IPS-18c (cell line): ENCODE measurements at regions not wholly inside any gene's neighbourhood (a gene's known extent, or its start where the extent isn't known, plus 50 kb on each side); places are given as distances from the start of the nearest gene placed in this dataset.
"Not testable (repeated sequence)": the region's sequence is repeated elsewhere in the genome, so short reads cannot be mapped to it uniquely, and the experiment has no call there.

Source experiments
- H3K4me3 ChIP-seq: 2 replicates; pipeline ENCODE4 v1.7.0; 2013; ENCODE audit warnings: low read depth, mild to moderate bottlenecking, low read length, moderate library complexity; ENCODE audit not compliant: insufficient read depth
- H3K9me3 ChIP-seq: one replicate; pipeline ENCODE4 v1.6.1; 2013; ENCODE audit warnings: mild to moderate bottlenecking, low read length, moderate library complexity; ENCODE audit not compliant: control insufficient read depth, insufficient read depth

DNA sequence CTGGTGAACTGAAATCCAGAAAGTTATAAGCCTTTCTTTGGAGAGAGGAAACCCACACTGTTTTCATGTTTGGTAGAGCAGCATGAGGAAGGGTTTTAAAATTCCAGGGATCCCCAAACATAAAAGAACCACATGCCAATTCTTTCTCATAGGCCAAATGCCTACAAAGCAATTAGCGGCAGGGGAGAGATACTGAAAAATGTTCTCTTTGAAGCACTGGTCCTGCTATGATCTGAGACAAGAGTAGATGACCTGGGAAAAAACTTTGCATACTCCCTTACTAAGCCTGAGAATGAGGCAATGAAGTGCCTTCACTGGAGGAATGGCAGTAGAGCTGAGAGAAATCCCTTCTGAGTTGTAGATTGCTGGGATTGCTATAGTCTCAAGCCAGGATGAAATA, 1261.7 kb downstream of the DSC3 start:
- no peaks in the 10 kb centered on the region for H3K9me3 ChIP-seq

DNA sequence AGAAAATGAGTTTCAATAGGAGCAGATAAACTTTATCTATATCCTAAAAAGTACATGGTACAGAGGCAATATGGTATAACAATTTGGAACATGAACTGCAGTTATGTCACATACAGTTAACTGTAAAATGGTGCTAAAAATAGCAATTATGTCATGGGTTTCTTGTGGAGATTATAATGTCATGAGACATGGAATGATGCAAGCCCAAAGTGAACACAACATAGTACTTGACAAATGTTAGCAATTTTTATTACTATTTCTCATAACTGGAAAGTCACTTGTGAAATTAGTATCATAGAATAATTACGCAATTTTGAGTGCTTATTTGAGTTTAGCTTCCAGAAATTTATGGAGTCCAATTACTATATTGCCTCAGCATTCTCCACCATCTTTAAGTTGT, 1263.4 kb downstream of the DSC3 start:
- H3K9me3 ChIP-seq: no peaks in the 10 kb centered on the region
- no peak overlapping the region for H3K4me3 ChIP-seq

More for the DNA sequence above, 1261.7 kb downstream of the DSC3 start:
- no peak overlapping the region for H3K4me3 ChIP-seq

DNA sequence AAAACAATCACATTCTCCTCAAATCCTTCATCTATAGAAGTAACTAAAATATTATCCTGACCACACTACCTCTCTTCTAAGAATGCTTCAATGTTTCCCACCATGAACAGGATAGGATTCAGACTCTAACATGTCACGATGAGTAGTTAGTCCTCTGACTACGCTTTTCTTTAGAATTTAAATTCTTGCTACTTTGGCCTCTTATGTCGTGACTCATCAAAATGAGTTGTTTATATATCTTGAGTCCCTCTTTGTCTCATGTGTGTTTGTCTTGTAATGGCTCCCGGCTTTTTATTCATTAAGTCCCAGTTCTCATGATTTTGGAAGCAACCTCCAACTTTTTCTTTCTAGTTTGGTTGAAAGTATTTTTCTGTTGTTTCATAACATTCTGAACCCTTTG, 1289.2 kb downstream of the DSC3 start:
- no peaks in the 10 kb centered on the region for H3K9me3 ChIP-seq
- H3K4me3 ChIP-seq: no peak overlapping the region

DNA sequence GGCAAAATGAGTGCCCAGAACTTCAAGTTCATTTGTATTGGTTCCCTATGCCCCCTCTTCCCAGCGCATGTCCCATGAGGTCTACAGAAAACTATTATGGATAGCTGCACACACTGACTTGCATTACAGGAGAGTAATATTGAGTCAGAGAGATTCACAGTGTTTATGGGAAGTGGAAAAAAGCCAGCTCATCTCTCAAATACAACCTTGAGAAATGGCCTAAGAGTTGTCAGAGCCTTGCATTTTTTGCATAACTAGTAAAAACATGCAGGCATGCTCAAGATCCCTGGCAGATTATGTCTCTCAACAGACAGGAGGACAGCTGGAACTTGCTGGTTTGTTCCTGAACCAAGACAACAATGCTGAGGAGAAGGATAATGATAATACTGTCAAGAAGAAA, 1292.8 kb downstream of the DSC3 start:
- no peaks in the 10 kb centered on the region for H3K9me3 ChIP-seq
- H3K4me3 ChIP-seq: no peak overlapping the region

DNA sequence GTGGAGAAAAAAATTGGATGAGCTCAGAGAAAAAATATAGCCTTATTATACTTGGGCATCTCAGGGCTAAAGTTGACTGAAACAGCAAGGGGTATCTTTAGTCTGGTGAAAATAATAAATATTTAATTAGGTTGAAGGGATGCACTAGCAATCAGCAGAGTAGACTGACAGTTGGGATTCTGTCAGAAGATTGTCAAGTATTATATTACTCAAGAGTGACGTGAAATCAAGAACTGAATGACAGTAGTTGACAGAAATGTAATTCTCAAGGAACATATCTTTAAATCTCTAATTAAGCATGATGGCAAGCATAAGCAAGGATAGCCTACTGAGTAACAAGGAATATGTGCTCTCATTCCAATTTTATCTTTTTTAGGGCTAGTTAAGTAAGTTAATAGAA, 1301.1 kb downstream of the DSC3 start:
- Histone ChIP-seq H3K9me3 (no peaks in the 10 kb centered on the region), H3K4me3 (no peak overlapping the region)

DNA sequence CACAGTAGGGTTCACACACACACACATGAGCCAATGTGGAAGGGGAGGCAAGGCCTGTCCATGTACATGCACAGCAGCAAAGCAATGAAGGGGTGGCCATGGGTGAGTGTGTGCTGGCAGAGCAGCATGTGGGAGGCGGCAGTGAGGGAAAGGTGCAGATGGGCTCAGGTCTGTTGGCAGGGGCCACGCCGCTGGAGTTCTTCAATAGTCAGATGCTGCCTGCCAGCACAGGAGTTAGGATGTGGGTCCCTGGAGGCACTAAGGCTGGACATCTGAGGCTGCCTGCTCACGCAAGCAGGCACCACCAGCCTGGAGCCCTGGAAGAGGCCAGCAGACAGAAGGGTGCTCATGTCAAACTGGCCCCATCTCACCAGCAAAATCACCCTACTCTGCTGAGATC, 1304.9 kb downstream of the DSC3 start:
- Histone ChIP-seq H3K4me3 (no peak overlapping the region), H3K9me3 (no peaks in the 10 kb centered on the region)

DNA sequence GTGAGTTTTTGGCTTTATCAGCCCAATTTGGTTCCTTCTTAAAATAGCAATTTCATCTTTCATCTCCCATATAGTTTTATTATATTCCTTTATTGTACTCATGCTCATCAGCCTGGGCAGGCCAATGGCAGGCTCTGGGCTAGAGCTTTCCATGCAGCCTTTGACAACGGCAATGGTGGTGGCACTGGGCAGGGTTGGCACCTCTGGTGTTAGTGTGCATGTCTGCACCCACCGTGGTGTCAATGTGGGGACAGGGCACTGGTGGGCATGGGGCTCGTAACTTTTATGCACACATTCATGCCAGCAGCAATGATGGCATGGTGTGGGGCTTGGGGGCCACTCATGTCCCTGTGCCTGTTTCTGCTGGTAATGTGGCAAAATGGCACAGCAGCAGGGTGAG, 1305.4 kb downstream of the DSC3 start:
- H3K9me3 ChIP-seq: no peaks in the 10 kb centered on the region
- H3K4me3 ChIP-seq: no peak overlapping the region

DNA sequence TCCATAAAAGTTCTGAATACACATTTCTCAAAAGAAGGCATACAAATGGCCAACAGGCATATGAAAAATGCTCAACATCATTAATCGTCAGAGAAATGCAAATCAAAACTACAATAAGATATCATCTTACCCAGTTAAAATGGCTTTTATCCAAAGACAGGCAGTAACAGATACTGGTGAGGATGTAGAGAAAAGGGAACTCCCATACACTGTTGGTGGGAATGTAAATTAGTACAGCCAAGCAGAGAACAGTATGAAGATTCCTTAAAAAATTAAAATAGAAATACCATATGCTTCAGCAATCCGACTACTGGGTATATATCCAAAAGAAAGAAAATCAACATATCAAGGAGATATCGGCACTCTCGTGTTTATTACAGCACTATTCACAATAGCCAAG, 1312.5 kb downstream of the DSC3 start:
- Histone ChIP-seq H3K4me3 (no peak overlapping the region), H3K9me3 (no peaks in the 10 kb centered on the region)

DNA sequence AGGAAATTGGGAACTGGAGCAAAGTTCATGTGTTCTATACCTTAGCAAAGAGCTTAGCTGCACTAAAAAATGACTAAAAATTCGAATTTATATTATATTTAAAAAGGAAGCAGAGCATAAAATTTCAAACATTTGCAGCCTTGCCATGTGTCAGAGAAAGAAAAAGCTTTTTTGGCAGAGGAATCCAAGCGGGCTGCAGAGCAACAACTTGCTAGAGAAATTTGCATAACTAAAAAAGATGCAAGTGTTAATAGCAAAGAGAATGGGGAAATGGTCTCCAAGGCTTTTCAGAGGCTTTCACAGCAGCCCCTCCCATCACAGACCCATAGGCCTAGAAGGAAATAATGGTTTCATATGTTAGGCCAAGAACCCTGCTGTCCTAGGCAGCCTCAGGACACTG, 1315.9 kb downstream of the DSC3 start:
- H3K9me3 ChIP-seq: peaks cover 2% of the 10 kb centered on the region
- no peak overlapping the region for H3K4me3 ChIP-seq

DNA sequence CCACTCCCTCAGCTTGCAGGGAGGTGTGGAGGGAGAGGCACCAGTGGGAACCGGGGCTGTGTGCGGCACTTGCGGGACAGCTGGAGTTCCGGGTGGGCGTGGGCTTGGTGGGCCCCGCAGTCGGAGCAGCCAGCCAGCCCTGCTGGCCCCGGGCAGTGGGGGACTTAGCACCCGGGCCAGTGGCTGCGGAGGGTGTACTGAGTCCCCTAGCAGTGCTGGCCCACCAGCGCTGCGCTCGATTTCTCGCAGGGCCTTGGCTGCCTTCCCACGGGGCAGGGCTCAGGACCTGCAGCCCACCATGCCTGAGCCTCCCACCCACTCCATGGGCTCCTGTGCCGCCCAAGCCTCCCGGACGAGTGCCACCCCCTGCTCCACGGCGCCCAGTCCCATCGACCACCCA, 1319.1 kb downstream of the DSC3 start:
- not testable (repeated sequence) for H3K9me3 ChIP-seq, H3K4me3 ChIP-seq

DNA sequence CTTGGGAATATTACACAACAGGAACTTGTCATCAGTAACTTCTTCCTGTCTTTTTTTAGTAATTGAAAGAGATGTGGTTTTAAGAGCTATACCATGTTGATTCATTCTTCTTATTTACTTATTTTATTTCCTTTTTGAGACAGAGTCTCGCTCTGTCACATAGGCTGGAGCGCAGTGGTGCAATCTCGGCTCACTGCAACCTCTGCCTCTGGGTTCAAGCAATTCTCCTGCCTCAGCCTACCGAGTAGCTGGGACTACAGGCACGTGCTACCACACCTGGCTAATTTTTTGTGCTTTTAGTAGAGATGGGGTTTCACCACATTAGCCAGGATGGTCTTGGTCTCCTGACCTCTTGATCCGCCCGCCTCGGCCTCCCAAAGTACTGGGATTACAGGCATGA, 1326.6 kb downstream of the DSC3 start:
- not testable (repeated sequence) for H3K4me3 ChIP-seq, H3K9me3 ChIP-seq

DNA sequence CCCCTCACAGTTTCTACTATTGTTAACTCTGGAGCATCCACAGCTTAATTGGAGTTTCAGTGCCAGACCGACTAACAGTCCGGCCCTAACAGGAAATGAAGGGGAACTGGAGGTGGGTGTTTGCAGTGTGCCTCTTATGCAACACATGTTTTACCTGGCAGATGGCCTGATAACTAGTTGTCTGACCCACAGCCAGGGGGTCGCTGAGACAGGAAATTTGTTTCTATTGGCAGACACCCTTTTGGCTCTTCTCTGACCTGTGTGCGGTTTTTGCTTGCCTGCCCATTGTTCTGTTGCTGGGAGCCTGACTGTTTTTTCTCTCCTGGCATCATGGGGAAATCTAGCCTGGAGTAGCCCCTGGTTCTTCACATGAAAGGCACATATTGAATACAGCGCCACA, 1329.8 kb downstream of the DSC3 start:
- no peaks in the 10 kb centered on the region for H3K9me3 ChIP-seq
- H3K4me3 ChIP-seq: no peak overlapping the region

DNA sequence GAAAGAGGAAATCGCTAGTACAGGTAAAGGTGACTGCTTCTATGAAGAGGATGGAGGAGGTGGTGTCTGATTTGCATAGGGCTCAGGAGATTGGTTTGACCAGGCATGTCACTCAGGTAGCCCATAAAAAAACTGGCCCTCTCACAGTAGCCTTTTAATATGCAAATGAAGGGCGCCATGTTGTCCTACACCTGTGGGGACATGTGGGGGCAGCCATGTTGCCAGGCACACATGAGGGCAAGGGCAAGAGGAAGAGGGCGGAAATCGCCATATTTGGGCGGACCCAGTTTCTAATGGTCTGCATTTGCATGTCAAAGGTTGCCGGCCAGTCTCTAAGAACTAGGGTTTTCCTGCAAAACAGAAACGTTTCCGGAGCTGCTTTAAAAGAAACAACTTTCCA, 1330.6 kb downstream of the DSC3 start:
- Histone ChIP-seq H3K4me3 (no peak overlapping the region), H3K9me3 (no peaks in the 10 kb centered on the region)

DNA sequence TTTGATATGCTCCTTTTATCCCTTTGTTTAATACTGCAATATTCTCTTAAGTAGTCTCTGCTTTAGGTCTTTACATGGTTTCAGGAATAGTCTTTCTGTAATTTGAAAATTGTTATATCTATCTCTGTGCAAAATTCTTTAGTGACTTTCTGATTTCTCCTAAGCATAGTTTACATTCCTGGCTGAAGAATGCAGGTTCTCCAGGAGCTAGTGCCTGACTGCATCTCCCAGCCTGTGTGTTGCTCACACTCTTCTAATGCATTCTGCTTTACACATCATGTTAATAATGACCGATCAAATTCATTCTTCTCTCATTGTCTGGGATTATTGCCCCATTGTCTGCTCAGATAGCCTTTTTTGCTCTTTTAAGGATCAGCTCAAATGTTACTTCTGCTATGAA, 1349.2 kb downstream of the DSC3 start:
- H3K4me3 ChIP-seq: no peak overlapping the region
- H3K9me3 ChIP-seq: no peaks in the 10 kb centered on the region

DNA sequence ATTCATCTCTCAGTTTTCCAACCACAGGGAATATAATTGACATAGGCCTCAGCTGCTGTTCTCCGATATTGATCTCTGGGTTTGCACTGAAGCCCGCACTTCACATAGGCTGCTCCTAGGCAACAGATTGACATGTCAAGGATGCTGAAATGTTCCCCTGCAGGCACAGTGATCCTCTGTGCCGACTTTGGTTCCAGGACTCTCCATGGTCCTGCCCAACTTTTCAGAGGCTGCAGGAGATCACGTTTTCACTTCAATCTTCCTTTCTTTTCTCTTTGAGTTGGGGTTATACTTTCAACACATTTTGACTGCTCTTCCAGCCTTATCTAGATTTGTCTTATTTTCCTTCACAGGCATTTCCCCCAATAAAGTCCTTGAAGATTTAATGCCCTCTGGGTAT, 1361.0 kb downstream of the DSC3 start:
- Histone ChIP-seq H3K9me3 (no peaks in the 10 kb centered on the region), H3K4me3 (no peak overlapping the region)

DNA sequence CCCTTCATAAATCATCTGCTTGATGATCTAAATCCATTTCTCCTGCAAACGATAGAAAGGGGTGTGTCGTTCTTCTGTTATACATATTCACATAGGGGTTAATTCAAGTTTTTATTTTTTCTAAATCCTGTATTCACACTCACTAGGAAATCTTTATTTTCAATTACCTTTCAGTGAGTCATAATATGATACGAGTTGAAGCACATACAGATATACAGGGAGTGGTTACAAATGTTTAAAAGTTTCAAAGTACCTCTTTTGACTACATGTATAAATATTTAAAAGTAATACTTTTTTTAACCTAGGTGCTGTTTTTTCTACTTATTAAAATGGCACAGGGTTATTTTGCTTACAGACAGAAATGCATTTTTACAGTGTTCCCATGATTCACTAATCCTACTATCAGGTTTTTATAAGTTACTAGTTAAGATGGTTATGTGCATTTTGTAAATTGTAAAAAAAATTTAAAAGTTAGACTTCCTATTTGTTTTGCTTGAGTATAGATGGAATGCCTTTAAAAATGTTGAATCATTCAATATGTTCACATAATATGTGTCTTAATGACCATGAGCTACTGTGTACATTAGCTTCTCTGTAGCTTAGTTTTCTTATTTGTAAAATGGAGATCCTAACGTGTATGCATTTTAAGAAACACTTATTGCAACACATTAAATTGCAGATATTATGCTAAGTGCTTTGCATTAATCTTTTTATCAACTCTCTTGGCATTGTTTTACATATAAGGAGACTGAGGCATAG, 1378.1 kb downstream of the DSC3 start:
- no peaks in the 10 kb centered on the region for H3K9me3 ChIP-seq

DNA sequence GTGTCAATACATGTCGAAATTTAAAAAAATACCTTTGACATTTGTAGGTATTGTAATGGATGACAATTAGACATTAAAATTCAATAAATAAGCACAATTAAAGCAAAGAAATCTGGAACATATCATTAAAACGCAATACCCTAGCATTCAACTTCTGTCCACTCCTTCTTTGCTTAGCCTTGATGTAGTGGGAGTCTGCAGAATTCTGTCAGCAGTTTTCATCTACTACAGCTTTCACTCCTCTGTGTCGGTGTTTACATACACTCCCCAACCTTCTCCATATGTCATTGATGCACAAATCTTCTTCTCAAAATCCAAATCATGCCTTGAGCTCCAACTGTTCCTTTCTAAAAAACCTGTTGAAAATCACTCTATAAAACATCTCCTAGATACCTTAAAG, 1380.6 kb downstream of the DSC3 start:
- Histone ChIP-seq H3K4me3 (no peak overlapping the region), H3K9me3 (no peaks in the 10 kb centered on the region)

More for the DNA sequence above, 1378.1 kb downstream of the DSC3 start:
- H3K4me3 ChIP-seq: no peak overlapping the region

DNA sequence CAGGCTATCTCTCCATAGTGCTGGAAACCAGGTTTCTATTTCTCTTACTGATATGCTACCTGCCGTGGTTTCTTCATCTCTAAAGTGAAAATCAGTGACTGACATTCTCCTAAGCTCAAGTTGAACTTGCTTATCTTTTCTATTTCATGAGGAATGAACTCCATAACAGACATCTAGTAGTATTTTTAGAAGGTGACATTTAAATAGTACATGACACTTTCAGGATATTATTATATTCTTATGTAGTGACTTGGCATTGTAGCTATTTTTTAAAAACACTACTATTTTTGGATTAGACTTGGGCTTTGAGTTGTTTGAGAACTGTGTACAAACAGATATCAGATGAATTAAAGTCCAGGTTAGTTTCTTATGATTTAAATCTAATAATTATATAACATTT, 1381.8 kb downstream of the DSC3 start:
- no peaks in the 10 kb centered on the region for H3K9me3 ChIP-seq

DNA sequence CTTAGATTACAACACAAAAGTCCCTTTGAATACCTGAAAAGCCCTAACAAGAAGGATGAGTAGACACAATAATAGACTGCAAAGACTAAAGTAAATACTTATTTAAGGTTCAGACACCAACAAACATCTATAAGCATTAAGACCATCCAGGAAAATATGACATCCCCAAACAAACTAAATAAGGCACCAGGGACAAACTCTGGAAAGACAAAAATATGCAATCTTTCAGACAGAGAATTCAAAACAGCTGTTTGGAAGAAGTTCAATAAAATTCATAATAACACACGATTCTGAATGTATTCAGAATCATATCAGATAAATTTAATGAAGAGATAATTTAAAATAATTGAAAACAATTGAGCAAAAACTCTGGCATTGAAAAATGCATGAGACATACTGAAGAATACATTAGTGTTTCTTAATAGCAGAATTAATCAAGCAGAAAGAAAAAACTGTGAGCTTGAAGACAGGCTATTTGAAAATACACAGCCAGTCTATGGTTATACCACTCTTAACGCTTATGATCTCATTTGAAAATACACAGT, 1388.8 kb downstream of the DSC3 start:
- H3K4me3 ChIP-seq: no peak overlapping the region
- no peaks in the 10 kb centered on the region for H3K9me3 ChIP-seq

More for the DNA sequence above, 1381.8 kb downstream of the DSC3 start:
- H3K4me3 ChIP-seq: no peak overlapping the region
